NCI-H82 treated with DMSO at 0.1 percent for 48 hours (cell line): ENCODE measurements at regions not wholly inside any gene's neighbourhood (a gene's known extent, or its start where the extent isn't known, plus 50 kb on each side); places are given as distances from the start of the nearest gene placed in this dataset.
A peak's percentile ranks its signal among the peaks of the same experiment; 100 is the strongest.

Source experiments
- DNase-seq: peaks from one replicate; lab custom pipeline; 2025; ENCODE audit not compliant: unreplicated experiment; lab: John Stamatoyannopoulos, UW

DNA sequence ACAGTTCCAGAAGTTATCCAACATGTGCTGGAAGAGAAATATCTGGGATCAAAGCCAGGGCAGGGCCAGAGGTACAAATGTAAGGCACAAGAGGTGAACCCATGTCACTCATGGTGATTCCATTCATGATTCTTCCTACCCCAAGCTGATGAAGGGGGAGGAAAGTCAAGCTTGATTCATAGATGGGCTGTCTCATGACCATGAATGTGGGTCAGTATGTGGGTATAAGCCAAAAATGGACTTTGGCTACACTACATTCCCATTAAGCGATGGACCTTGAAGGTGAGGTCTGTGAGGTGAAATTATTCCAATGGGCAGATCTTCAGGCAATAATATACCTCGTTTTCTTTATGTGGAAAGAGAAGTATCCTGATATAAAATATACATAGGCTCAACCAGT, 217.1 kb downstream of the BTG1 start:
- no peak for DNase-seq

DNA sequence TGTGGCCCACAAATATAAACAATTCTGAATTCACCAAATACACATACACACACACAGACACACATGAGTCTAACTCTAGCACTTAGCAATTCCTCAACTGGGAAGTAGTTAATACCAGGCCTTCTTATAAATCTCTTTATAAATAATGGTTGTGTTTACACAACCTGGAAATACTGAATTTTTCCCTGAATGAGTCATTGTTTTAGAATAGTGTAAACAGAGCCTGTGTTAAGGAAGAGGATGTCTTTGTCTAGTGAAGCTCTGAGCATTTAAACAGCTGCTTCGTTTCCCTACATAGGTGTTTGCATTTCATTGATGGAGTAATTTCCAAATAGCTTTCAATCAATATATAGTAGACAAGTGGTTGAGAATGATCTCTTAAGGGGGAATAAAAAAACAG, 218.8 kb downstream of the BTG1 start:
- no peak for DNase-seq

GRCh38 chr12:91924827-91925226, 220.8 kb downstream of the BTG1 start:
- no peak for DNase-seq

DNA sequence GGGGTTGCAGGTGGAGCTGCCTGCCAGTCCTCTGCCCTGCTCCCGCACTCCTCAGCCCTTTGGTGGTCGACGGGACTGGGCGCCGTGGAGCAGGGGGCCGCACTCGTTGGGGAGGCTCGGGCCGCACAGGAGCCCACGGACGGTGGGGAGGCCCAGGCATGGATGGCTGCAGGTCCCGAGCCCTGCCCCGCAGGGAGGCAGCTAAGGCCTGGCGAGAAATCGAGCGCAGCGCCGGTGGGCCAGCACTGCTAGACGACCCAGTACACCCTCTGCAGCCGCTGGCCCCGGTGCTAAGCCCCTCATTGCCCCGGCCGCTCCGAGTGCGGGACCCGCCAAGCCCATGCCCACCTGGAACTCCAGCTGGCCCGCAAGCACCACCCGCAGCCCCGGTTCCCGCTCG, 221.8 kb downstream of the BTG1 start:
- no peak for DNase-seq

DNA sequence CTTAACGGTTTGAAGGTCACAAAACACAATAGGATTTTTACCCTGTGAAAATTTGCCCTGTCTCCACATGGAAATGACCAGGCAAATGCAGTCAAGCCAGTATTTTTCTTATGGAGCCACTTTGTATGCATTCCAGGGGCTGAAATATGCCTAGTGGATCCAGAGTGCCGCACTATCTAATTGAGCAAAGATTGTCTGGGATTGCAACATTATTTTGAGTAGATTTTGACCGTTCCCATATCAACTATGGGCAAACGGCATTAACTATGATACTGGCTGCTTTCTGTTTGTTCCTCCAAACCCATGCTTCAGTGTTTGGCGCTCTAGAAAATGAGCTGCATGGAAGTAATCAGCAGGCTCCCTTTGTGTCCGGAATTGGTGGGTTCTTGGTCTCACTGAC, 223.0 kb downstream of the BTG1 start:
- DNase-seq: no peak

GRCh38 chr12:91922139-91922538, 223.5 kb downstream of the BTG1 start:
- DNase-seq: no peak

GRCh38 chr12:91921555-91921954, 224.1 kb downstream of the BTG1 start:
- no peak for DNase-seq

DNA sequence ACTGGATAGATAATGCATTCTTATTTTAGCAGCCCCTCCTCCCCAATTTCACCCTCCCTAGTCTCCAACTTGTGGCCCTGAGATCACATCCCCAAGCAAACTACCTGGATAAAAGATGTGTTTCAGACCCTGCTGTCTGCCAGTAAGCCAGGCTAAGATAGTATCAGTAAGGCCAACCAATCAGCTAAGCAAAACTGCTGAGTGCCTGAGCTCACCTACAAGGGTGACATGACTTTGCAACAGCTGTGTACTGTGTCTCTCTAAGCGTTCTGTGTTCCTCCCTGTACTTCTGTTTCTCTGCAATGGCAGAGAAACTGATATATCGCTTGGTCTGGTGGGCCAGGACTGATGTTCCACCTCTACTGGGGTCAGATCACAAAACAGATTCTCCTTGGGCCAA, 224.9 kb downstream of the BTG1 start:
- DNase-seq: no peak

DNA sequence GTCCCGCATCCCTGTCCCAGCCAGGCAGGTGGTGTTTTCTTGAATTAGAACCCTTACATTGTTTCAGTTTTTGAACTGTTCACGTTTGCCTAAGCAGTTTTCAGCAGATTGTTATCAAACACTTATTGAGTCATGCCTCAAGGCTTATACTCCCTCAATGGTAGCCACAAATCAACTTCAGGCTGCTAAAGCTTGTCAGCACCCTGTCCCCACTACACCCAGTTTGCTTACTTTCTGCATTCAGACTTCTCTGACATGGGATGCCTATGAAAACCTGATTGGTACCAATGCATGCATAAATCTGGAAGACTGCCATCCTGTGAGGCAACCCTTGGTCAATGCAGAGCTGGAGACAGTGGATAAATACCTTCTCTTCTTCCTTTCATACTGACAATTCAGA, 225.4 kb downstream of the BTG1 start:
- no peak for DNase-seq

- DNase-seq: peak; percentile 18
Observed at GRCh38 chr12:91918431-91918830, 227.2 kb downstream of the BTG1 start.

DNA sequence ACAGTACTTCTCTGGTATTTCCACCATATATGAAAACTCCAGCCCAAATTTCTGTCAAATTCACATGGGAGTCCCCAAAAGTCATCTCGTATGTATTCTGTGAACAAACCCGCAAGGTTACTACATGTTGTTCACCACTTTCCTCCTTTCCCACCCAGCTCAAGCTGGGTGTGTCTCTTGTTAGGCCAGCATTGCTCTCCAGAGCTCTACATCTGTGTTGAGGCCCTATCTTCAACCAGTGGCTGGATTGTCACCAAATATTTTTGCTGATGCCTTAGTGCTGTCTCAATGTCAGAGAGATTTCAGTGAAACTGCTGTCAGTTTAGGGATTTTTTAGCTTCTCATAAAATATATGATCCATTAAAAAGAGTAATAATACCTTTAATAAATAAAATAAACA, 230.9 kb downstream of the BTG1 start:
- no peak for DNase-seq

GRCh38 chr12:91913651-91914050, 232.0 kb downstream of the BTG1 start:
- no peak for DNase-seq

- no peak for DNase-seq
Observed at GRCh38 chr12:91913124-91913523, 232.5 kb downstream of the BTG1 start.

DNA sequence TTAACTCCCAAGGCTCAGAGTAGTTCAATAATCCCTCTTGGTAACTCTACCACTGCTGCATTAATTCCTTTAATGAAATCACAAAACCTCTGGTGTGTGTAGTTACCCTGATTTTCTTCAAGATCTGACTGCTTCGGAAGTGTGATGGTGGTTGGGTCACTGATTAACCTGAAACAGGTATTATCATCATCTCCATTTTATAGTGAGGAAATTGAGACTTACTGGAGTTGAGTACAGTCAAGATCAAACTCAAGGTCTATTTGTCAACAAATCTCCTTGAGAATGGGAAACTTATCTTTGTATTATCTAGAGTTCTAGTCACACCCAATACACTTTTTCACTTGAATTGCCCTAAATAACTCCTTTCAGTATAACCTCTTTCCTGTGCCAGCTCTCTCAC, 233.5 kb downstream of the BTG1 start:
- DNase-seq: no peak

DNA sequence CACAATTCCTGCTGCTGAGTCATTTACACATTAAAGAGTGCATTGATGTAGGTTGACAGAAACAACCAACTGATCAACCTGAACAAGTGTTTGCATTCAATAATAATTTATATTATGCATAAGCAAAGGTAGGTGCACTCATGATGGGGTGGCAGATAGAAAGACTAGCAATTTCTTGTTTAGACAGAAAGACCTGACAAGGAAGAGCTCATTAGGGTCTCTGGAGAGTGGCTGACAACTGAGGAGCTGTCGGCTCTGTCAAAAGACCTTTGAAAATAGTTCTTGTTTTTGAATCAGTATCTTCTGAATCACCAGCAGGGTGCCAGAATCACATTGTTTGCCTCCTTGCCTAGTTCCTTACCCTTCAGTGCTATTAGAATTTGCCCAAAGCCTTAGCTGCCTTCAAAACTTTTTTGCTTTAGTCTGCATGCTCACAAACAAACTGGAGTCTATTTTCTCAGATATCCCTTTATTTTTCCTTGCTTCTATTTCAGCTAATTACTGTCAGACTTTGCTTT, 234.7 kb downstream of the BTG1 start:
- no peak for DNase-seq

DNA sequence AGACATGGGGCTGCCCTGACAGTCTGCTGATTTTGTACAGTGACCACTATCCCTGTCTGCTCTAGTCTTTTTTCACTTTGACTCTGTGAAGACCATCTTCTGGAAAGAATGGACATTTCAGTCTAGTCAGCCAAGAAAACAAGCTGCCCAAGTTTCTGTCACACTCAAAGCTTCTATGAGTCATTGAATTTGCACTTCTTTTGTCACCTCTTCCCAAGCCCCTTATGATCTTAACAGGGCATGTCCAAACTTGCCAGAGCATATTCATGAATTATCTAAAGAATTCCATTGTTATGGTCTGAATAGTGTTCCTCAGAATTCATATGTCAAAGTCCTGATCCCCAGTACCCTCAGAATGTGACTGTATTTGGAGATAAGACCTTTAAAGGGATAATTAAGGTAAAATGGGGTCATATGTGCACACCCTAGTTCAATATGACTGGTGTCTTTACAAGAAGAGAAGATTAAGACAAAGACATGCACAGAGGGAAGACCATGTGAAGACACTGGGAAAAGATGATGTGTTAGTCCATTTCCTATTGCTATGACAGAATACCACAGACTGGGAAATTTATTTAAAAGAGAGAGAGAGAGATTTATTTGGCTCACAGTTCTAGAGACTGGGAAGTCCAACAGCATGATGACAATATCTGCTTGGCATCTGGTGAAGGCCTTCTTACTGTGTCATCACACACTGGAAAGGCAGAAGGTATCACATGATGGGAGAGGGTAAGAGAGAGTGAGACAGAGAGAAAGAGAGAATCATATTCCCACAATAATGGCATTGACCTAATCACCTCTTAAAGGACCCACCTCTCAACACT, 242.6 kb downstream of the BTG1 start:
- no peak for DNase-seq

- DNase-seq: no peak
Observed at GRCh38 chr12:91901381-91902074, 244.1 kb downstream of the BTG1 start.

DNA sequence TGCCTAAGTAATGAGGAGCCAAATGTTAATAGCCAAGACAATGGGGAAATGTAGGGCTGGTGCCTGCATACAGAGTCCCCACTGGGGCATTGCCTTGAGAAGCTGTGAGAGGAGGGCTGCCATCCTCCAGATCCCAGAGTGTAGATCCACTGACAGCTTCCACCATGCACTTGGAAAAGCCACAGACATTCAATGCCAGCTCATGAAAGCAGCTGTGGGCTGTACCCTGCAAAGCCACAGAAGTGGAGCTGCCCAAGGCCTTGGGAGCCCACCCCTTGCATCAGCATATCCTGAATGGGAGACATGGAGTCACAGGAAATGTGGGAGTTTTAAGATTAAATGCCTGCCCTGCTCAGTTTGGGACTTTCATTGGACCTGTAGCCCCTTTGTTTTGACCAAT, 244.7 kb downstream of the BTG1 start:
- no peak for DNase-seq

GRCh38 chr12:91899056-91899455, 246.6 kb downstream of the BTG1 start:
- no peak for DNase-seq

GRCh38 chr12:91897025-91897515, 248.6 kb downstream of the BTG1 start:
- no peak for DNase-seq

DNA sequence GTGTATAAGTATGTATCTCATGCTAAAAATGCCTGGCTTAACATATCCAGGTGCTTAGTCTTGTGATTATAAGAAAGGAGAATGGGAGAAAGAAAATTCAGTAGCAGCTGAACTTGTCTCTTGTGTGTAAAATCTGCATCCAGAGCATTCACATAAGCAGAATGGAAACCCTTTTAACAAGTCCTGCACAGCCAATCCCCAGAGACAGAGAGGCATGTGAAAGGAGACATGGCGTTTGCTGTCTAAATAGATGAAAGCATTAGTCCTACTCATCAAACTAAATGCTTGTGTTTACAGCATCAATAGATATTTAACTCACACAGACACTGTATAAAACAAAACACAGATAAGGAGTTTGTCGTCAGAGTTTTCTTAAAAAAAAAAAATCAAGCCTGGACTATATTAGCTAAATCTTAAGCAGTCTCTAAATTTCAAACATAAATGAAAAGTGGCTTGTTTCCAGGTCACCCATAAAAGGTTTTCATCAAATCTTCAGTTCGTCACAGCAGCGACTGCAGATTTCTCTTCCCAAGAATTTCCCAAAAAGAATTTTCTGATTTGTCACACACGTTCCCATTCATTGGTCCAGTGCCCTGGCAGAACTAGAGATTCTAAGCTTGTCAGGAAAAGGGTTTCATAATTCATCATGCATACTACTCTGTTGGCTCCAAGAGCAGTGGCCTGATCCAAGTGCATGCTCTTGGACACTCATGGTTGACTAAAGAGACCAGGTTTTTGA, 249.2 kb downstream of the BTG1 start:
- DNase-seq: no peak

DNA sequence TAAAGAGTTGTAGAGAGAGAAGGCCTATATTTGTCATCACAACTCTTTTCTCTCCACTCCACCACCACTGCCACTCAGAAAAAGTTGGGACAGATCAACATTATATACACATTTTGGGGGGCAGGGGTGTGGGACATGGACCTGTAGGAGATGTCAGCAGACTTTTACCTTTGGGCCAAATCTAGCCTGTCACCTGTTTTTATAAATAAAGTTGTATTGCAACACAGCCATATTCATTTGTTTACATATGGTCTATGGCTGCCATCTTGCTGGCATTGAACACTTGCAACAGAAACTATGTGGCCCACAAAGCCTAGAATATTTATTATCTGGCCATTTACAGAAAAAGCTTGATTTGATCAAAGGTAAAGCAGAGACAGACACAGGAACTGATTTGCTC, 250.7 kb downstream of the BTG1 start:
- no peak for DNase-seq
